ENCODE measurements at regions not wholly inside any gene's neighbourhood (a gene's known extent, or its start where the extent isn't known, plus 50 kb on each side); places are given as distances from the start of the nearest gene placed in this dataset.

- Histone ChIP-seq H3K4me2 (no peak overlapping the region), H3K79me2 (ENCODE audit: insufficient read depth, low read depth) (no peaks in the 10 kb centered on the region), H3K4me3 (IDR thresholded peaks at IDR 0.05; ENCODE audit: insufficient read depth, low read depth, low read length) (no peak overlapping the region), H3K9ac (no peak overlapping the region), H3K27ac (no peak overlapping the region), H3K27me3 (ENCODE audit: insufficient read depth, low read depth) (no peaks in the 10 kb centered on the region), H4K20me1 (ENCODE audit: insufficient read depth) (no peaks in the 10 kb centered on the region), H3K36me3 (ENCODE audit: insufficient read depth) (no peaks in the 10 kb centered on the region), H3K4me1 (ENCODE audit: low read depth, poor library complexity, severe bottlenecking) (no peaks in the 10 kb centered on the region), H2AFZ (ENCODE audit: low read depth) (no peak overlapping the region)
- no peak for TF ChIP-seq CTCF (conservative IDR thresholded peaks at IDR 0.05; ENCODE audit: low read depth, low read length)
Observed at GRCh38 chr10:29109707-29110571, 178.9 kb upstream of the LYZL1 start.

- Histone ChIP-seq H2AFZ (ENCODE audit: low read depth) (no peak overlapping the region), H3K27me3 (ENCODE audit: insufficient read depth, low read depth) (no peaks in the 10 kb centered on the region), H4K20me1 (ENCODE audit: insufficient read depth) (no peaks in the 10 kb centered on the region), H3K4me3 (IDR thresholded peaks at IDR 0.05; ENCODE audit: insufficient read depth, low read depth, low read length) (no peak overlapping the region), H3K4me2 (no peak overlapping the region), H3K4me1 (ENCODE audit: low read depth, poor library complexity, severe bottlenecking) (no peaks in the 10 kb centered on the region), H3K79me2 (ENCODE audit: insufficient read depth, low read depth) (no peaks in the 10 kb centered on the region), H3K9ac (no peak overlapping the region), H3K36me3 (ENCODE audit: insufficient read depth) (no peaks in the 10 kb centered on the region), H3K27ac (no peak overlapping the region)
- no peak for TF ChIP-seq CTCF (conservative IDR thresholded peaks at IDR 0.05; ENCODE audit: low read depth, low read length)
Observed at GRCh38 chr10:29112827-29113615, 175.8 kb upstream of the LYZL1 start.

GRCh38 chr10:29113616-29113945 is 175.3 kb upstream of the LYZL1 start:
- Histone ChIP-seq H3K4me1 (ENCODE audit: low read depth, poor library complexity, severe bottlenecking) (no peaks in the 10 kb centered on the region), H3K4me2 (no peak overlapping the region), H4K20me1 (ENCODE audit: insufficient read depth) (no peaks in the 10 kb centered on the region), H3K4me3 (IDR thresholded peaks at IDR 0.05; ENCODE audit: insufficient read depth, low read depth, low read length) (no peak overlapping the region), H3K27ac (no peak overlapping the region), H3K79me2 (ENCODE audit: insufficient read depth, low read depth) (no peaks in the 10 kb centered on the region), H3K27me3 (ENCODE audit: insufficient read depth, low read depth) (no peaks in the 10 kb centered on the region), H2AFZ (ENCODE audit: low read depth) (no peak overlapping the region), H3K9ac (no peak overlapping the region), H3K36me3 (ENCODE audit: insufficient read depth) (no peaks in the 10 kb centered on the region)
- TF ChIP-seq CTCF (conservative IDR thresholded peaks at IDR 0.05; ENCODE audit: low read depth, low read length) = no peak

- Histone ChIP-seq H3K27me3 (ENCODE audit: insufficient read depth, low read depth) (no peaks in the 10 kb centered on the region), H3K36me3 (ENCODE audit: insufficient read depth) (no peaks in the 10 kb centered on the region), H3K4me1 (ENCODE audit: low read depth, poor library complexity, severe bottlenecking) (no peaks in the 10 kb centered on the region), H3K27ac (no peak overlapping the region), H3K4me3 (IDR thresholded peaks at IDR 0.05; ENCODE audit: insufficient read depth, low read depth, low read length) (no peak overlapping the region), H3K4me2 (no peak overlapping the region), H4K20me1 (ENCODE audit: insufficient read depth) (no peaks in the 10 kb centered on the region), H2AFZ (ENCODE audit: low read depth) (no peak overlapping the region), H3K79me2 (ENCODE audit: insufficient read depth, low read depth) (no peaks in the 10 kb centered on the region), H3K9ac (no peak overlapping the region)
- no peak for TF ChIP-seq CTCF (conservative IDR thresholded peaks at IDR 0.05; ENCODE audit: low read depth, low read length)
Observed at GRCh38 chr10:29114141-29114540, 174.7 kb upstream of the LYZL1 start.

All from KMS-11 (cell line).